Smooth muscle cell (in vitro differentiated cells): ENCODE measurements at regions not wholly inside any gene's neighbourhood (a gene's known extent, or its start where the extent isn't known, plus 50 kb on each side); places are given as distances from the start of the nearest gene placed in this dataset.

Source experiments
- DNase-seq: peaks from one replicate; lab custom pipeline; 2025; ENCODE audit not compliant: unreplicated experiment; lab: John Stamatoyannopoulos, UW
- H2AFZ ChIP-seq: fragments of 200-600 bp; sonication (generic); 2 replicates; pipeline ENCODE4 v1.6.0; 2016; ENCODE audit warnings: antibody characterized with exemption, low read depth, mild to moderate bottlenecking
- H3F3A ChIP-seq: fragments of 200-600 bp; sonication (generic); 2 replicates; pipeline ENCODE4 v1.6.0; 2017; ENCODE audit warnings: antibody characterized with exemption, low read depth
- H3K27ac ChIP-seq: fragments of 200-600 bp; sonication (generic); 2 replicates; pipeline ENCODE4 v1.5.1; 2016; ENCODE audit warnings: low read depth, mild to moderate bottlenecking
- H3K27me3 ChIP-seq: fragments of 200-600 bp; sonication (generic); 2 replicates; pipeline ENCODE4 v1.6.1; 2016; ENCODE audit warnings: low read depth, mild to moderate bottlenecking
- H3K36me3 ChIP-seq: fragments of 200-600 bp; sonication (generic); 2 replicates; pipeline ENCODE4 v1.5.1; 2016; ENCODE audit warnings: low read depth
- H3K4me1 ChIP-seq: fragments of 200-600 bp; sonication (generic); 2 replicates; pipeline ENCODE4 v1.5.1; 2016; ENCODE audit warnings: low read depth
- H3K4me2 ChIP-seq: fragments of 200-600 bp; sonication (generic); 2 replicates; pipeline ENCODE4 v1.6.0; 2016; ENCODE audit warnings: mild to moderate bottlenecking
- H3K4me3 ChIP-seq: fragments of 200-600 bp; sonication (generic); 2 replicates; pipeline ENCODE4 v1.5.1; 2016; ENCODE audit warnings: mild to moderate bottlenecking
- H3K79me2 ChIP-seq: fragments of 200-600 bp; sonication (generic); 2 replicates; pipeline ENCODE4 v1.6.0; 2016; ENCODE audit warnings: low read depth, mild to moderate bottlenecking
- H3K9ac ChIP-seq: fragments of 200-600 bp; sonication (generic); 2 replicates; pipeline ENCODE4 v1.6.0; 2016; ENCODE audit warnings: low read depth
- H3K9me3 ChIP-seq: fragments of 200-600 bp; sonication (generic); replicated peaks from 2 replicates; pipeline ENCODE4 v1.5.1; 2016; ENCODE audit warnings: low read depth
- H4K20me1 ChIP-seq: fragments of 200-600 bp; sonication (generic); 2 replicates; pipeline ENCODE4 v1.6.0; 2016; ENCODE audit warnings: low read depth
- CTCF ChIP-seq: fragments of 200-600 bp; sonication (generic); IDR thresholded peaks from 2 replicates; pipeline ENCODE4 v1.5.1; 2017; ENCODE audit warnings: borderline replicate concordance, mild to moderate bottlenecking, antibody characterized with exemption; ENCODE audit not compliant: insufficient read depth, poor library complexity, severe bottlenecking
- WGBS: methylation state at CpG from one replicate; pipeline ENCODE4 v1.1.7; 2016; ENCODE audit warnings: low lambda C conversion rate; 5-methylcytosine and 5-hydroxymethylcytosine counted together

GRCh38 chr5:143644727-143645126, 167.2 kb upstream of the HMHB1 start:
- peaks cover 6% of the 10 kb centered on the region for H3K4me1 ChIP-seq
- no peak for DNase-seq
- H3K9me3 ChIP-seq: no peaks in the 10 kb centered on the region
- H3K79me2 ChIP-seq: no peaks in the 10 kb centered on the region
- H3K27ac ChIP-seq: no peak overlapping the region
- H3K9ac ChIP-seq: no peak overlapping the region
- H3F3A ChIP-seq: peaks cover 14% of the 10 kb centered on the region
- no peak for TF ChIP-seq CTCF
- H3K4me3 ChIP-seq: no peak overlapping the region
- no peak overlapping the region for H2AFZ ChIP-seq
- H4K20me1 ChIP-seq: no peaks in the 10 kb centered on the region
- WGBS: 11% methylated on average over 3 of the region's 3 CpGs
- H3K36me3 ChIP-seq: no peaks in the 10 kb centered on the region
- H3K4me2 ChIP-seq: peak overlapping the region; percentile 69
- H3K27me3 ChIP-seq: no peaks in the 10 kb centered on the region

GRCh38 chr5:143642791-143643190, 169.2 kb upstream of the HMHB1 start:
- H3K4me3 ChIP-seq: no peak overlapping the region
- peaks cover 6% of the 10 kb centered on the region for H3K4me1 ChIP-seq
- H2AFZ ChIP-seq: no peak overlapping the region
- H3F3A ChIP-seq: peaks cover 14% of the 10 kb centered on the region
- H3K4me2 ChIP-seq: no peak overlapping the region
- no peak overlapping the region for H3K9ac ChIP-seq
- no peaks in the 10 kb centered on the region for H3K79me2 ChIP-seq
- no peaks in the 10 kb centered on the region for H3K27me3 ChIP-seq
- H3K36me3 ChIP-seq: no peaks in the 10 kb centered on the region
- H3K9me3 ChIP-seq: no peaks in the 10 kb centered on the region
- TF ChIP-seq CTCF: no peak
- no peaks in the 10 kb centered on the region for H4K20me1 ChIP-seq
- no peak for DNase-seq
- H3K27ac ChIP-seq: no peak overlapping the region

GRCh38 chr5:143641549-143642355, 170.2 kb upstream of the HMHB1 start:
- WGBS: 39% methylated on average over 6 of the region's 6 CpGs

More at GRCh38 chr5:143641549-143642355, 170.2 kb upstream of the HMHB1 start:
- Histone ChIP-seq H4K20me1 (no peaks in the 10 kb centered on the region), H3K36me3 (no peaks in the 10 kb centered on the region), H3K27me3 (no peaks in the 10 kb centered on the region), H3K79me2 (no peaks in the 10 kb centered on the region), H3K4me3 (no peak overlapping the region), H2AFZ (no peak overlapping the region), H3K27ac (no peak overlapping the region), H3K9me3 (no peaks in the 10 kb centered on the region), H3F3A (peaks cover 14% of the 10 kb centered on the region), H3K4me1 (peaks cover 6% of the 10 kb centered on the region), H3K4me2 (peak overlapping the region; percentile 58), H3K9ac (no peak overlapping the region)
- no peak for DNase-seq
- TF ChIP-seq CTCF: no peak
